ENCODE measurements at regions not wholly inside any gene's neighbourhood (a gene's known extent, or its start where the extent isn't known, plus 50 kb on each side); places are given as distances from the start of the nearest gene placed in this dataset.
A peak's percentile ranks its signal among the peaks of the same experiment; 100 is the strongest.

GRCh38 chr5:54861212-54861894, 124.0 kb downstream of the ESM1 start:
- Histone ChIP-seq H3K9me3 (ENCODE audit: low read length) (peaks cover 2% of the 10 kb centered on the region), H3K4me1 (ENCODE audit: insufficient read depth, low read length) (no peaks in the 10 kb centered on the region), H3K27me3 (ENCODE audit: insufficient read depth, low read length) (no peaks in the 10 kb centered on the region), H3K4me3 (ENCODE audit: low read length) (no peak overlapping the region), H3K36me3 (ENCODE audit: insufficient read depth, low read length) (no peaks in the 10 kb centered on the region), H2AFZ (ENCODE audit: low read depth, low read length) (no peak overlapping the region)

GRCh38 chr5:54860321-54860720, 125.1 kb downstream of the ESM1 start:
- Histone ChIP-seq H3K27me3 (ENCODE audit: insufficient read depth, low read length) (no peaks in the 10 kb centered on the region), H3K36me3 (ENCODE audit: insufficient read depth, low read length) (no peaks in the 10 kb centered on the region), H3K4me3 (ENCODE audit: low read length) (no peak overlapping the region), H3K9me3 (ENCODE audit: low read length) (peaks cover 2% of the 10 kb centered on the region), H2AFZ (ENCODE audit: low read depth, low read length) (no peak overlapping the region), H3K4me1 (ENCODE audit: insufficient read depth, low read length) (no peaks in the 10 kb centered on the region)

GRCh38 chr5:54859316-54859715, 126.1 kb downstream of the ESM1 start:
- no peaks in the 10 kb centered on the region for H3K4me1 ChIP-seq (ENCODE audit: insufficient read depth, low read length)
- H3K36me3 ChIP-seq (ENCODE audit: insufficient read depth, low read length), result no peaks in the 10 kb centered on the region
- H2AFZ ChIP-seq (ENCODE audit: low read depth, low read length), result no peak overlapping the region
- H3K9me3 ChIP-seq (ENCODE audit: low read length), result peaks cover 2% of the 10 kb centered on the region
- no peaks in the 10 kb centered on the region for H3K27me3 ChIP-seq (ENCODE audit: insufficient read depth, low read length)
- no peak overlapping the region for H3K4me3 ChIP-seq (ENCODE audit: low read length)

- H3K9me3 ChIP-seq (ENCODE audit: low read length), result peaks cover 2% of the 10 kb centered on the region
- no peaks in the 10 kb centered on the region for H3K36me3 ChIP-seq (ENCODE audit: insufficient read depth, low read length)
- no peak overlapping the region for H3K4me3 ChIP-seq (ENCODE audit: low read length)
- H2AFZ ChIP-seq (ENCODE audit: low read depth, low read length), result no peak overlapping the region
- H3K4me1 ChIP-seq (ENCODE audit: insufficient read depth, low read length), result no peaks in the 10 kb centered on the region
- no peaks in the 10 kb centered on the region for H3K27me3 ChIP-seq (ENCODE audit: insufficient read depth, low read length)
Observed at GRCh38 chr5:54854883-54855581, 130.4 kb downstream of the ESM1 start.

GRCh38 chr5:54852007-54852406, 133.4 kb downstream of the ESM1 start:
- Histone ChIP-seq H2AFZ (ENCODE audit: low read depth, low read length) (no peak overlapping the region), H3K27me3 (ENCODE audit: insufficient read depth, low read length) (no peaks in the 10 kb centered on the region), H3K9me3 (ENCODE audit: low read length) (no peaks in the 10 kb centered on the region), H3K4me1 (ENCODE audit: insufficient read depth, low read length) (no peaks in the 10 kb centered on the region), H3K36me3 (ENCODE audit: insufficient read depth, low read length) (no peaks in the 10 kb centered on the region), H3K4me3 (ENCODE audit: low read length) (no peak overlapping the region)

GRCh38 chr5:54851449-54851848, 133.9 kb downstream of the ESM1 start:
- H3K36me3 ChIP-seq (ENCODE audit: insufficient read depth, low read length), result no peaks in the 10 kb centered on the region
- no peak overlapping the region for H3K4me3 ChIP-seq (ENCODE audit: low read length)
- no peak overlapping the region for H2AFZ ChIP-seq (ENCODE audit: low read depth, low read length)
- no peaks in the 10 kb centered on the region for H3K27me3 ChIP-seq (ENCODE audit: insufficient read depth, low read length)
- H3K9me3 ChIP-seq (ENCODE audit: low read length), result no peaks in the 10 kb centered on the region
- no peaks in the 10 kb centered on the region for H3K4me1 ChIP-seq (ENCODE audit: insufficient read depth, low read length)

- Histone ChIP-seq H3K36me3 (ENCODE audit: insufficient read depth, low read length) (no peaks in the 10 kb centered on the region), H3K4me3 (ENCODE audit: low read length) (no peak overlapping the region), H3K9me3 (ENCODE audit: low read length) (no peaks in the 10 kb centered on the region), H2AFZ (ENCODE audit: low read depth, low read length) (no peak overlapping the region), H3K4me1 (ENCODE audit: insufficient read depth, low read length) (peaks cover 6% of the 10 kb centered on the region), H3K27me3 (ENCODE audit: insufficient read depth, low read length) (no peaks in the 10 kb centered on the region)
Observed at GRCh38 chr5:54848581-54848980, 136.8 kb downstream of the ESM1 start.

- H3K4me1 ChIP-seq (ENCODE audit: insufficient read depth, low read length), result peaks cover 17% of the 10 kb centered on the region
- H3K4me3 ChIP-seq (ENCODE audit: low read length), result no peak overlapping the region
- H3K27me3 ChIP-seq (ENCODE audit: insufficient read depth, low read length), result no peaks in the 10 kb centered on the region
- H2AFZ ChIP-seq (ENCODE audit: low read depth, low read length), result peak overlapping the region; percentile 55
- no peaks in the 10 kb centered on the region for H3K9me3 ChIP-seq (ENCODE audit: low read length)
- no peaks in the 10 kb centered on the region for H3K36me3 ChIP-seq (ENCODE audit: insufficient read depth, low read length)
Observed at GRCh38 chr5:54845567-54845941, 139.8 kb downstream of the ESM1 start.

GRCh38 chr5:54844905-54845566, 140.4 kb downstream of the ESM1 start:
- H3K27me3 ChIP-seq (ENCODE audit: insufficient read depth, low read length), result no peaks in the 10 kb centered on the region
- peak overlapping the region; percentile 55 for H2AFZ ChIP-seq (ENCODE audit: low read depth, low read length)
- H3K4me3 ChIP-seq (ENCODE audit: low read length), result no peak overlapping the region
- H3K9me3 ChIP-seq (ENCODE audit: low read length), result no peaks in the 10 kb centered on the region
- peaks cover 19% of the 10 kb centered on the region for H3K4me1 ChIP-seq (ENCODE audit: insufficient read depth, low read length)
- no peaks in the 10 kb centered on the region for H3K36me3 ChIP-seq (ENCODE audit: insufficient read depth, low read length)

GRCh38 chr5:54844266-54844665, 141.1 kb downstream of the ESM1 start:
- H3K4me3 ChIP-seq (ENCODE audit: low read length), result no peak overlapping the region
- no peaks in the 10 kb centered on the region for H3K36me3 ChIP-seq (ENCODE audit: insufficient read depth, low read length)
- peaks cover 19% of the 10 kb centered on the region for H3K4me1 ChIP-seq (ENCODE audit: insufficient read depth, low read length)
- H3K9me3 ChIP-seq (ENCODE audit: low read length), result no peaks in the 10 kb centered on the region
- no peaks in the 10 kb centered on the region for H3K27me3 ChIP-seq (ENCODE audit: insufficient read depth, low read length)
- H2AFZ ChIP-seq (ENCODE audit: low read depth, low read length), result peak overlapping the region; percentile 55

- H3K36me3 ChIP-seq (ENCODE audit: insufficient read depth, low read length), result no peaks in the 10 kb centered on the region
- peaks cover 19% of the 10 kb centered on the region for H3K4me1 ChIP-seq (ENCODE audit: insufficient read depth, low read length)
- no peaks in the 10 kb centered on the region for H3K27me3 ChIP-seq (ENCODE audit: insufficient read depth, low read length)
- H3K9me3 ChIP-seq (ENCODE audit: low read length), result no peaks in the 10 kb centered on the region
- H2AFZ ChIP-seq (ENCODE audit: low read depth, low read length), result no peak overlapping the region
- H3K4me3 ChIP-seq (ENCODE audit: low read length), result no peak overlapping the region
Observed at GRCh38 chr5:54841481-54841880, 143.9 kb downstream of the ESM1 start.

GRCh38 chr5:54838843-54839242, 146.6 kb downstream of the ESM1 start:
- no peaks in the 10 kb centered on the region for H3K36me3 ChIP-seq (ENCODE audit: insufficient read depth, low read length)
- H3K9me3 ChIP-seq (ENCODE audit: low read length), result no peaks in the 10 kb centered on the region
- no peak overlapping the region for H3K4me3 ChIP-seq (ENCODE audit: low read length)
- no peaks in the 10 kb centered on the region for H3K27me3 ChIP-seq (ENCODE audit: insufficient read depth, low read length)
- H3K4me1 ChIP-seq (ENCODE audit: insufficient read depth, low read length), result peaks cover 13% of the 10 kb centered on the region
- no peak overlapping the region for H2AFZ ChIP-seq (ENCODE audit: low read depth, low read length)

GRCh38 chr5:54837981-54838380, 147.4 kb downstream of the ESM1 start:
- no peaks in the 10 kb centered on the region for H3K36me3 ChIP-seq (ENCODE audit: insufficient read depth, low read length)
- peaks cover 18% of the 10 kb centered on the region for H3K4me1 ChIP-seq (ENCODE audit: insufficient read depth, low read length)
- no peak overlapping the region for H2AFZ ChIP-seq (ENCODE audit: low read depth, low read length)

More at GRCh38 chr5:54837981-54838380, 147.4 kb downstream of the ESM1 start:
- Histone ChIP-seq H3K9me3 (ENCODE audit: low read length) (no peaks in the 10 kb centered on the region), H3K27me3 (ENCODE audit: insufficient read depth, low read length) (no peaks in the 10 kb centered on the region), H3K4me3 (ENCODE audit: low read length) (no peak overlapping the region)
